Esophagus (tissue), 2 donors: ENCODE measurements at regions not wholly inside any gene's neighbourhood (a gene's known extent, or its start where the extent isn't known, plus 50 kb on each side); places are given as distances from the start of the nearest gene placed in this dataset.

ENCODE experiments used
- H3K27ac ChIP-seq, 2 donors: one replicate each; pipeline ENCODE4 v1.5.1; 2013; ENCODE audit warnings: low read depth in 2 of 2, mild to moderate bottlenecking in 2 of 2, inconsistent platforms in 1 of 2, low read length in 1 of 2, moderate library complexity in 1 of 2
- H3K27me3 ChIP-seq, 2 donors: one replicate each; pipeline ENCODE4 v1.6.1; 2013; ENCODE audit warnings: low read length in 2 of 2, control low read depth in 1 of 2, mild to moderate bottlenecking in 1 of 2; ENCODE audit not compliant: insufficient read depth in 2 of 2, control insufficient read depth in 1 of 2
- H3K36me3 ChIP-seq, 2 donors: one replicate each; pipeline ENCODE4 v1.6.1; 2013; ENCODE audit warnings: low read length in 1 of 2; ENCODE audit not compliant: control insufficient read depth in 2 of 2, insufficient read depth in 2 of 2
- H3K4me1 ChIP-seq, 2 donors: one replicate each; pipeline ENCODE4 v1.6.1; 2013; ENCODE audit warnings: low read length in 1 of 2; ENCODE audit not compliant: control insufficient read depth in 2 of 2, insufficient read depth in 2 of 2
- H3K4me3 ChIP-seq, 2 donors: one replicate each; pipeline ENCODE4 v1.5.1; 2013; ENCODE audit warnings: low read length in 2 of 2, mild to moderate bottlenecking in 2 of 2, low read depth in 1 of 2, moderate library complexity in 1 of 2
- H3K9me3 ChIP-seq, 2 donors: one replicate each; pipeline ENCODE4 v1.6.1; 2013; ENCODE audit warnings: mild to moderate bottlenecking in 2 of 2, low read depth in 1 of 2, low read length in 1 of 2, moderate library complexity in 1 of 2; ENCODE audit not compliant: control insufficient read depth in 2 of 2, insufficient read depth in 1 of 2
- WGBS, 2 donors: extraction: QIAGEN DNeasy Blood & Tissue Kit; methylation state at CpG; one replicate each; pipeline ENCODE4 v1.1.7; 2013; 5-methylcytosine and 5-hydroxymethylcytosine counted together
- donor health status: healthy with polysubstance abuse.
- donor health status: Bipolar disorder and iron deficiency.

- Histone ChIP-seq H3K27me3 (no peaks in the 10 kb centered on the region), H3K4me3 (no peak overlapping the region), H3K4me1 (no peaks in the 10 kb centered on the region), H3K36me3 (no peaks in the 10 kb centered on the region), H3K27ac (no peak overlapping the region), H3K9me3 (no peaks in the 10 kb centered on the region)
Measured at GRCh38 chr2:53077413-53077812, 690.2 kb upstream of the CHAC2 start.

- no peaks in the 10 kb centered on the region for H3K27me3 ChIP-seq
- no peaks in the 10 kb centered on the region for H3K36me3 ChIP-seq
- no peaks in the 10 kb centered on the region for H3K4me1 ChIP-seq
- 72 to 88% methylated on average over 1 of the region's 1 CpG for WGBS, 2 donors
- no peak overlapping the region for H3K27ac ChIP-seq
- no peak overlapping the region for H3K4me3 ChIP-seq
- H3K9me3 ChIP-seq, result no peaks in the 10 kb centered on the region
Measured at GRCh38 chr2:53075760-53076159, 691.8 kb upstream of the CHAC2 start.

- H3K9me3 ChIP-seq, result no peaks in the 10 kb centered on the region
- H3K27ac ChIP-seq, result no peak overlapping the region
- H3K4me1 ChIP-seq, result no peaks in the 10 kb centered on the region
- H3K27me3 ChIP-seq, result no peaks in the 10 kb centered on the region
- 46 to 55% methylated on average over 2 of the region's 2 CpGs for WGBS, 2 donors
- H3K4me3 ChIP-seq, result no peak overlapping the region
- no peaks in the 10 kb centered on the region for H3K36me3 ChIP-seq
Measured at GRCh38 chr2:53067533-53067932, 700.1 kb upstream of the CHAC2 start.

GRCh38 chr2:53067056-53067455 is 700.5 kb upstream of the CHAC2 start:
- no peaks in the 10 kb centered on the region for H3K4me1 ChIP-seq
- H3K4me3 ChIP-seq, result no peak overlapping the region
- H3K27ac ChIP-seq, result no peak overlapping the region
- no peaks in the 10 kb centered on the region for H3K27me3 ChIP-seq
- 44 to 46% methylated on average over 2 of the region's 2 CpGs for WGBS, 2 donors
- no peaks in the 10 kb centered on the region for H3K9me3 ChIP-seq
- H3K36me3 ChIP-seq, result no peaks in the 10 kb centered on the region

GRCh38 chr2:53064154-53064553 is 703.5 kb upstream of the CHAC2 start:
- no peaks in the 10 kb centered on the region for H3K9me3 ChIP-seq
- no peaks in the 10 kb centered on the region for H3K27me3 ChIP-seq
- no peaks in the 10 kb centered on the region for H3K36me3 ChIP-seq
- 74 to 89% methylated on average over 1 of the region's 1 CpG for WGBS, 2 donors
- H3K4me3 ChIP-seq, result no peak overlapping the region
- no peak overlapping the region for H3K27ac ChIP-seq
- no peaks in the 10 kb centered on the region for H3K4me1 ChIP-seq

GRCh38 chr2:53058526-53058925 is 709.1 kb upstream of the CHAC2 start:
- Histone ChIP-seq H3K9me3 (no peaks in the 10 kb centered on the region), H3K4me1 (no peaks in the 10 kb centered on the region), H3K36me3 (no peaks in the 10 kb centered on the region), H3K27me3 (no peaks in the 10 kb centered on the region), H3K27ac (no peak overlapping the region), H3K4me3 (no peak overlapping the region)
- 83 to 93% methylated on average over 3 of the region's 3 CpGs for WGBS, 2 donors

GRCh38 chr2:53053937-53054336 is 713.7 kb upstream of the CHAC2 start:
- H3K36me3 ChIP-seq, result no peaks in the 10 kb centered on the region
- no peaks in the 10 kb centered on the region for H3K4me1 ChIP-seq
- H3K27ac ChIP-seq, result no peak overlapping the region
- no peaks in the 10 kb centered on the region for H3K27me3 ChIP-seq
- no peak overlapping the region for H3K4me3 ChIP-seq
- no peaks in the 10 kb centered on the region for H3K9me3 ChIP-seq

- Histone ChIP-seq H3K27ac (no peak overlapping the region), H3K4me1 (no peaks in the 10 kb centered on the region), H3K9me3 (no peaks in the 10 kb centered on the region), H3K36me3 (no peaks in the 10 kb centered on the region), H3K4me3 (no peak overlapping the region), H3K27me3 (no peaks in the 10 kb centered on the region)
Measured at GRCh38 chr2:53051157-53051556, 716.4 kb upstream of the CHAC2 start.

GRCh38 chr2:53040536-53041229 is 726.9 kb upstream of the CHAC2 start:
- no peaks in the 10 kb centered on the region for H3K36me3 ChIP-seq
- 72 to 73% methylated on average over 4 of the region's 4 CpGs for WGBS, 2 donors
- no peak overlapping the region for H3K27ac ChIP-seq
- H3K4me1 ChIP-seq, result no peaks in the 10 kb centered on the region
- H3K4me3 ChIP-seq, result no peak overlapping the region
- H3K27me3 ChIP-seq, result no peaks in the 10 kb centered on the region
- H3K9me3 ChIP-seq, result no peaks in the 10 kb centered on the region

GRCh38 chr2:53036196-53036595 is 731.4 kb upstream of the CHAC2 start:
- Histone ChIP-seq H3K27me3 (no peaks in the 10 kb centered on the region), H3K4me1 (no peaks in the 10 kb centered on the region), H3K9me3 (no peaks in the 10 kb centered on the region), H3K4me3 (no peak overlapping the region), H3K36me3 (no peaks in the 10 kb centered on the region), H3K27ac (no peak overlapping the region)
- 31 to 68% methylated on average over 1 of the region's 1 CpG for WGBS, 2 donors
